Keratinocyte (primary cell): ENCODE measurements at regions not wholly inside any gene's neighbourhood (a gene's known extent, or its start where the extent isn't known, plus 50 kb on each side); places are given as distances from the start of the nearest gene placed in this dataset.

ENCODE experiments used
- DNase-seq: peaks from one replicate; pipeline ENCODE4 v3.0.0-alpha.2; 2011; ENCODE audit warnings: low read depth, missing footprints, low spot score
- FAIRE-seq: peaks from 2 replicates; lab custom pipeline; 2011; peaks lifted over from hg19 to GRCh38; lab: Jason Lieb, UNC
- H2AFZ ChIP-seq: 2 replicates; pipeline ENCODE4 v1.6.0; 2012; ENCODE audit warnings: low read length, control low read depth, inconsistent platforms; ENCODE audit not compliant: control insufficient read depth
- H3K27ac ChIP-seq: 2 replicates; pipeline ENCODE4 v1.5.1; 2011; ENCODE audit warnings: low read length; ENCODE audit not compliant: control insufficient read depth, insufficient read depth
- H3K27me3 ChIP-seq: 3 replicates; pipeline ENCODE4 v1.6.0; 2011; ENCODE audit warnings: low read length; ENCODE audit not compliant: control insufficient read depth, insufficient read depth; ENCODE audit errors: extremely low read depth
- H3K36me3 ChIP-seq, 2 experiments: 2 replicates in 1 of 2; 3 replicates in 1 of 2; pipeline ENCODE4 v1.5.1; 2011; ENCODE audit warnings: low read length in 2 of 2, mild to moderate bottlenecking in 1 of 2; ENCODE audit not compliant: control insufficient read depth in 2 of 2, insufficient read depth in 2 of 2; ENCODE audit errors: extremely low read depth in 1 of 2
- H3K4me1 ChIP-seq: 3 replicates; pipeline ENCODE4 v1.5.1; 2011; ENCODE audit warnings: low read length; ENCODE audit not compliant: control insufficient read depth, insufficient read depth; ENCODE audit errors: extremely low read depth
- H3K4me2 ChIP-seq: 3 replicates; pipeline ENCODE4 v1.6.0; 2011; ENCODE audit warnings: low read depth, low read length; ENCODE audit not compliant: control insufficient read depth, insufficient read depth; ENCODE audit errors: extremely low read depth
- H3K4me3 ChIP-seq, 3 experiments: fragments of 200-600 bp in 1 of 3; sonication (generic) in 1 of 3; 2 replicates in 2 of 3; 3 replicates in 1 of 3; pipeline ENCODE4 v1.5.1; 2011 to 2016; ENCODE audit warnings: low read length in 3 of 3, mild to moderate bottlenecking in 3 of 3, control low read depth in 2 of 3, inconsistent platforms in 1 of 3, low read depth in 1 of 3, mixed read lengths in 1 of 3, mixed run types in 1 of 3, moderate library complexity in 1 of 3; ENCODE audit not compliant: control insufficient read depth in 2 of 3, insufficient read depth in 2 of 3; ENCODE audit errors: extremely low read depth in 1 of 3
- H3K79me2 ChIP-seq: 2 replicates; pipeline ENCODE4 v1.6.0; 2012; ENCODE audit warnings: low read length; ENCODE audit not compliant: control insufficient read depth, insufficient read depth
- H3K9ac ChIP-seq: 3 replicates; pipeline ENCODE4 v1.6.0; 2011; ENCODE audit warnings: low read length; ENCODE audit not compliant: control insufficient read depth, insufficient read depth; ENCODE audit errors: extremely low read depth
- H3K9me1 ChIP-seq: 3 replicates; pipeline ENCODE4 v1.6.0; 2011; ENCODE audit warnings: low read length; ENCODE audit not compliant: control insufficient read depth, insufficient read depth; ENCODE audit errors: extremely low read depth
- H3K9me3 ChIP-seq: 2 replicates; pipeline ENCODE4 v1.5.1; 2012; ENCODE audit warnings: low read depth, low read length; ENCODE audit not compliant: control insufficient read depth
- H4K20me1 ChIP-seq: 3 replicates; pipeline ENCODE4 v1.6.0; 2011; ENCODE audit warnings: low read length; ENCODE audit not compliant: control insufficient read depth, insufficient read depth; ENCODE audit errors: extremely low read depth
- EZH2 ChIP-seq: IDR thresholded peaks from one replicate; pipeline ENCODE4 v1.6.1; 2012; ENCODE audit warnings: inconsistent platforms, mild to moderate bottlenecking, low read length, moderate library complexity
- dilution Hi-C: fragments of 300-500 bp; cut with MboI; formaldehyde crosslinking; loops from one replicate; pipeline ENCODE4 v1.7.0; 2020; ENCODE audit warnings: low sequenced_read_pairs; ENCODE audit not compliant: extremely low pct_ligation_motif_present
- TF ChIP-seq, protein P1 (sequence below), 3 experiments: IDR thresholded peaks in 1 of 3; conservative IDR thresholded peaks in 1 of 3; optimal IDR thresholded peaks in 1 of 3; 2 replicates in 2 of 3; 3 replicates in 1 of 3; pipeline versions ENCODE3 to v1.5.1; 2011; ENCODE audit warnings: low read length in 3 of 3, mild to moderate bottlenecking in 3 of 3, moderate library complexity in 2 of 3, control low read depth in 1 of 3, inconsistent platforms in 1 of 3; ENCODE audit not compliant: insufficient read depth in 2 of 3; ENCODE audit errors: extremely low read depth in 1 of 3

DNA sequence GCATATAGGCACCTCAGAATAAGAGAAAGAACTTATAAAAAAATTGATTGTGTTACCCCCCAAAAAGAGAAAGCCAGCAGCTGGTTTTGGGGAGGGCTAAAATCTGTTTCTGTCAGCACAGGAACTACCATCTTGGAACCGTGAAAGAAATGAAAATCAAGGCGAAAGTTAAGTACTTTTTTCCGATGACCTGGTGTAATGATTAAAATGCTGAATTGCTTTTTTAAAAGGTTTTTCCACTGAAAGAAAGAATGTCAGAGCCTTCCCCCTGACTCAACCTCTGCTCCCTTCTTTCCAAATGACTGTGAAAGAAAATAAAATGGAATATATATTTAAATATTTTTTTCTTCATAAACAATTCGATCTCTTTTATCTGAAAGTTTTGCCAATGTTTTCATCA, 570.5 kb upstream of the CFAP20DC start:
- no peak overlapping the region for H3K9ac ChIP-seq
- no peaks in the 10 kb centered on the region for H3K36me3 ChIP-seq
- FAIRE-seq: no peak
- H3K9me1 ChIP-seq: no peaks in the 10 kb centered on the region
- DNase-seq: no peak
- H2AFZ ChIP-seq: no peak overlapping the region
- no peaks in the 10 kb centered on the region for H3K27me3 ChIP-seq
- H3K4me2 ChIP-seq: no peak overlapping the region
- H3K4me3 ChIP-seq: no peak overlapping the region
- H3K79me2 ChIP-seq: no peaks in the 10 kb centered on the region
- no peak overlapping the region for H3K27ac ChIP-seq
- dilution Hi-C loops: no loop called here
- TF ChIP-seq, protein P1, sequence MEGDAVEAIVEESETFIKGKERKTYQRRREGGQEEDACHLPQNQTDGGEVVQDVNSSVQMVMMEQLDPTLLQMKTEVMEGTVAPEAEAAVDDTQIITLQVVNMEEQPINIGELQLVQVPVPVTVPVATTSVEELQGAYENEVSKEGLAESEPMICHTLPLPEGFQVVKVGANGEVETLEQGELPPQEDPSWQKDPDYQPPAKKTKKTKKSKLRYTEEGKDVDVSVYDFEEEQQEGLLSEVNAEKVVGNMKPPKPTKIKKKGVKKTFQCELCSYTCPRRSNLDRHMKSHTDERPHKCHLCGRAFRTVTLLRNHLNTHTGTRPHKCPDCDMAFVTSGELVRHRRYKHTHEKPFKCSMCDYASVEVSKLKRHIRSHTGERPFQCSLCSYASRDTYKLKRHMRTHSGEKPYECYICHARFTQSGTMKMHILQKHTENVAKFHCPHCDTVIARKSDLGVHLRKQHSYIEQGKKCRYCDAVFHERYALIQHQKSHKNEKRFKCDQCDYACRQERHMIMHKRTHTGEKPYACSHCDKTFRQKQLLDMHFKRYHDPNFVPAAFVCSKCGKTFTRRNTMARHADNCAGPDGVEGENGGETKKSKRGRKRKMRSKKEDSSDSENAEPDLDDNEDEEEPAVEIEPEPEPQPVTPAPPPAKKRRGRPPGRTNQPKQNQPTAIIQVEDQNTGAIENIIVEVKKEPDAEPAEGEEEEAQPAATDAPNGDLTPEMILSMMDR (optimal IDR thresholded peaks at IDR 0.05 in 1 of 3, IDR thresholded peaks at IDR 0.05 in 1 of 3, conservative IDR thresholded peaks at IDR 0.05 in 1 of 3; ENCODE audit: extremely low read depth in 1 of 3, insufficient read depth in 2 of 3, low read length in 3 of 3): no peak
- TF ChIP-seq EZH2: no peak
- no peaks in the 10 kb centered on the region for H3K9me3 ChIP-seq
- H4K20me1 ChIP-seq: no peaks in the 10 kb centered on the region
- H3K4me1 ChIP-seq: no peaks in the 10 kb centered on the region

DNA sequence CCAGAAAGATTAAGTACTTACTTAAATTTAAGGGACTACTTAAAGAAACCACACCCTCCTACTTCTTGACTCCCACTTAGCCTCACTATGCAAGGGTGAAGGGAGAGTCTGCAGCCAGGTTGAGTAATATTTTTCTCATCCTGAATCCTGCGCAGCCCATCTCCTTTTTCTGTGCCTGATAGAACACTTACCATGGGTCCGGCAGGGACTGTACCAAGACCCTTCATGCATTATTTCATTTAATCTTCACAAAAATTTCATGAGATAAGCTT, 562.6 kb upstream of the CFAP20DC start:
- Histone ChIP-seq H3K27me3 (no peaks in the 10 kb centered on the region), H4K20me1 (no peaks in the 10 kb centered on the region), H2AFZ (no peak overlapping the region), H3K4me2 (no peak overlapping the region), H3K9me3 (no peaks in the 10 kb centered on the region), H3K79me2 (no peaks in the 10 kb centered on the region), H3K27ac (no peak overlapping the region), H3K9ac (no peak overlapping the region), H3K9me1 (no peaks in the 10 kb centered on the region), H3K4me3 (no peak overlapping the region), H3K4me1 (no peaks in the 10 kb centered on the region), H3K36me3 (no peaks in the 10 kb centered on the region)
- FAIRE-seq (no peak), DNase-seq (no peak)
- dilution Hi-C loops: no loop called here
- TF ChIP-seq, protein P1 (optimal IDR thresholded peaks at IDR 0.05 in 1 of 3, IDR thresholded peaks at IDR 0.05 in 1 of 3, conservative IDR thresholded peaks at IDR 0.05 in 1 of 3; ENCODE audit: extremely low read depth in 1 of 3, insufficient read depth in 2 of 3, low read length in 3 of 3): no peak
- TF ChIP-seq EZH2: no peak
